GDM1 (cell line): ENCODE measurements at regions not wholly inside any gene's neighbourhood (a gene's known extent, or its start where the extent isn't known, plus 50 kb on each side); places are given as distances from the start of the nearest gene placed in this dataset.
"Not testable (repeated sequence)": the region's sequence is repeated elsewhere in the genome, so short reads cannot be mapped to it uniquely, and the experiment has no call there.

Experiments used
- DNase-seq: peaks from one replicate; lab custom pipeline; 2025; lab: John Stamatoyannopoulos, UW

GRCh38 chr5:159645179-159645846 is 271.0 kb upstream of the ADRA1B start:
- no peak for DNase-seq

GRCh38 chr5:159650803-159651202 is 265.5 kb upstream of the ADRA1B start:
- no peak for DNase-seq

- no peak for DNase-seq
Observed at GRCh38 chr5:159655757-159656409, 260.4 kb upstream of the ADRA1B start.

GRCh38 chr5:159657298-159657697 is 259.0 kb upstream of the ADRA1B start:
- no peak for DNase-seq

- no peak for DNase-seq
Observed at GRCh38 chr5:159657771-159658170, 258.5 kb upstream of the ADRA1B start.

GRCh38 chr5:159658266-159658925 is 257.9 kb upstream of the ADRA1B start:
- no peak for DNase-seq

GRCh38 chr5:159660401-159660800 is 255.9 kb upstream of the ADRA1B start:
- DNase-seq = no peak

- no peak for DNase-seq
Observed at GRCh38 chr5:159663986-159664385, 252.3 kb upstream of the ADRA1B start.

GRCh38 chr5:159667286-159667685 is 249.0 kb upstream of the ADRA1B start:
- DNase-seq = no peak

- DNase-seq = no peak
Observed at GRCh38 chr5:159668556-159668955, 247.7 kb upstream of the ADRA1B start.

GRCh38 chr5:159669559-159669958 is 246.7 kb upstream of the ADRA1B start:
- no peak for DNase-seq

- DNase-seq = no peak
Observed at GRCh38 chr5:159671886-159672285, 244.4 kb upstream of the ADRA1B start.

- no peak for DNase-seq
Observed at GRCh38 chr5:159673538-159673937, 242.7 kb upstream of the ADRA1B start.

- DNase-seq = no peak
Observed at GRCh38 chr5:159678657-159679392, 237.5 kb upstream of the ADRA1B start.

- DNase-seq = no peak
Observed at GRCh38 chr5:159680095-159680494, 236.2 kb upstream of the ADRA1B start.

GRCh38 chr5:159681661-159682060 is 234.6 kb upstream of the ADRA1B start:
- DNase-seq = no peak

- no peak for DNase-seq
Observed at GRCh38 chr5:159682623-159683022, 233.7 kb upstream of the ADRA1B start.

- not testable (repeated sequence) for DNase-seq
Observed at GRCh38 chr5:159687892-159688291, 228.4 kb upstream of the ADRA1B start.

- no peak for DNase-seq
Observed at GRCh38 chr5:159695741-159696294, 220.5 kb upstream of the ADRA1B start.

GRCh38 chr5:159697530-159697929 is 218.8 kb upstream of the ADRA1B start:
- DNase-seq = no peak

GRCh38 chr5:159698322-159698721 is 218.0 kb upstream of the ADRA1B start:
- DNase-seq = no peak

GRCh38 chr5:159700016-159700415 is 216.3 kb upstream of the ADRA1B start:
- no peak for DNase-seq
